B cell (primary cell): ENCODE measurements at regions not wholly inside any gene's neighbourhood (a gene's known extent, or its start where the extent isn't known, plus 50 kb on each side); places are given as distances from the start of the nearest gene placed in this dataset.

ENCODE experiments used
- ATAC-seq: fragments of 200-7000 bp; cut with Tn5 transposase; one replicate; pipeline ENCODE4 v1.10.0; 2021; ENCODE audit warnings: low read depth, mild to moderate bottlenecking, moderate number of reproducible peaks, moderate library complexity
- CTCF ChIA-PET: fragments of 350-600 bp; sonication (Branson Sonifier 250); formaldehyde crosslinking; loops from one replicate; lab custom pipeline; 2021; ENCODE audit warnings: antibody characterized with exemption, inconsistent platforms; lab: Charles Lee
- POLR2A ChIA-PET: fragments of 350-600 bp; sonication (Branson Sonifier 250); formaldehyde crosslinking; loops from one replicate; lab custom pipeline; 2021; ENCODE audit warnings: antibody characterized with exemption; lab: Charles Lee
- DNase-seq: peaks from one replicate; pipeline ENCODE4 v3.0.0; 2013
- H2AFZ ChIP-seq: 2 replicates; pipeline ENCODE4 v1.6.1; 2012; ENCODE audit warnings: mild to moderate bottlenecking, low read depth, low read length; ENCODE audit not compliant: insufficient read depth, poor library complexity, severe bottlenecking
- H3K27ac ChIP-seq, 2 donors: 1 replicate in 1 of 2; 2 replicates in 1 of 2; pipeline ENCODE4 v1.5.1; 2012 to 2013; ENCODE audit warnings: low read length in 2 of 2, mild to moderate bottlenecking in 2 of 2, moderate library complexity in 1 of 2
- H3K27me3 ChIP-seq, 4 experiments: fragments of 200-600 bp in 1 of 4; sonication (generic) in 1 of 4; replicated peaks in 1 of 4; 1 replicate in 2 of 4; 2 replicates in 2 of 4; pipeline versions ENCODE4 v1.6.1 to v1.7.0; 2013 to 2016; ENCODE audit warnings: low read length in 3 of 4, mild to moderate bottlenecking in 2 of 4, mixed read lengths in 1 of 4, moderate library complexity in 1 of 4; ENCODE audit not compliant: insufficient read depth in 4 of 4, control insufficient read depth in 3 of 4; ENCODE audit errors: control extremely low read depth in 1 of 4
- H3K36me3 ChIP-seq, 2 experiments: replicated peaks in 1 of 2; 1 replicate in 1 of 2; 2 replicates in 1 of 2; pipeline versions ENCODE4 v1.6.1 to v1.7.1; 2013; ENCODE audit warnings: low read length in 1 of 2; ENCODE audit not compliant: insufficient read depth in 2 of 2, control insufficient read depth in 1 of 2; ENCODE audit errors: control extremely low read depth in 1 of 2, extremely low read depth in 1 of 2
- H3K4me1 ChIP-seq, 2 donors: fragments of 200-600 bp in 1 of 2; sonication (generic) in 1 of 2; 1 replicate in 1 of 2; 2 replicates in 1 of 2; pipeline versions ENCODE4 v1.5.1 to v1.6.1; 2013 to 2017; ENCODE audit warnings: low read length in 2 of 2; ENCODE audit not compliant: control insufficient read depth in 2 of 2, insufficient read depth in 2 of 2
- H3K4me2 ChIP-seq: replicated peaks from 2 replicates; pipeline ENCODE3; 2012; ENCODE audit warnings: mild to moderate bottlenecking, low read depth, low read length; ENCODE audit not compliant: poor library complexity, severe bottlenecking
- H3K4me3 ChIP-seq, 5 experiments: fragments of 200-600 bp in 1 of 5; sonication (generic) in 1 of 5; 1 replicate in 3 of 5; 2 replicates in 2 of 5; pipeline versions ENCODE4 v1.5.1 to v1.7.0; 2011 to 2016; ENCODE audit warnings: low read length in 4 of 5, mild to moderate bottlenecking in 4 of 5, low read depth in 2 of 5, control low read depth in 1 of 5, moderate library complexity in 1 of 5; ENCODE audit not compliant: insufficient read depth in 1 of 5; ENCODE audit errors: control extremely low read depth in 1 of 5, extremely low read depth in 1 of 5
- H3K79me2 ChIP-seq: fragments of 200-600 bp; sonication (generic); one replicate; pipeline ENCODE4 v1.6.0; 2016; ENCODE audit warnings: low read length; ENCODE audit not compliant: control insufficient read depth, insufficient read depth
- H3K9ac ChIP-seq: fragments of 200-600 bp; sonication (generic); 2 replicates; pipeline ENCODE4 v1.6.1; 2017; ENCODE audit warnings: mild to moderate bottlenecking, low read length, moderate library complexity
- H3K9me3 ChIP-seq, 3 donors: one replicate each; pipeline versions ENCODE4 v1.6.1 to v1.7.1; 2013; ENCODE audit warnings: low read length in 2 of 3; ENCODE audit not compliant: control insufficient read depth in 2 of 3, insufficient read depth in 1 of 3; ENCODE audit errors: control extremely low read depth in 1 of 3
- H4K20me1 ChIP-seq: 2 replicates; pipeline ENCODE4 v1.6.0; 2012; ENCODE audit warnings: mild to moderate bottlenecking, low read length; ENCODE audit not compliant: insufficient read depth, control insufficient read depth, poor library complexity, severe bottlenecking
- H3K27ac Mint-ChIP-seq: one replicate; pipeline ENCODE4 v1.8.0; 2021; ENCODE audit warnings: mixed read lengths
- H3K27me3 Mint-ChIP-seq: one replicate; pipeline ENCODE4 v1.8.0; 2021; ENCODE audit warnings: mixed read lengths
- H3K4me1 Mint-ChIP-seq: one replicate; pipeline ENCODE4 v1.8.0; 2021; ENCODE audit warnings: mixed read lengths
- H3K4me3 Mint-ChIP-seq: one replicate; pipeline ENCODE4 v1.8.0; 2021; ENCODE audit warnings: mixed read lengths
- H3K9me3 Mint-ChIP-seq: one replicate; pipeline ENCODE4 v1.8.0; 2022; ENCODE audit warnings: mixed read lengths; ENCODE audit not compliant: insufficient read depth
- EZH2 ChIP-seq: IDR thresholded peaks from 2 replicates; pipeline ENCODE4 v1.6.1; 2012; ENCODE audit warnings: borderline replicate concordance, low read depth, mild to moderate bottlenecking, moderate library complexity, low read length; ENCODE audit not compliant: insufficient read depth, poor library complexity, severe bottlenecking
- WGBS: methylation state at CpG from one replicate; pipeline ENCODE4 v1.1.5; 2013; ENCODE audit warnings: missing lambda C conversion rate; ENCODE audit not compliant: insufficient coverage; 5-methylcytosine and 5-hydroxymethylcytosine counted together
- intact Hi-C: fragments of 100-400 bp; cut with micrococcal nuclease; formaldehyde crosslinking; loops from one replicate; pipeline ENCODE4 v1.10.0; 2022
- TF ChIP-seq, protein P1 (sequence below): fragments of 200-600 bp; IDR thresholded peaks from one replicate; pipeline ENCODE4 v1.8.0; 2022; ENCODE audit warnings: antibody characterized with exemption, mild to moderate bottlenecking

- Histone ChIP-seq H2AFZ (no peak overlapping the region), H3K9me3 (no peaks in the 10 kb centered on the region), H4K20me1 (no peaks in the 10 kb centered on the region), H3K27ac (no peak overlapping the region), H3K4me2 (no peak overlapping the region), H3K4me3 (no peak overlapping the region), H3K36me3 (no peaks in the 10 kb centered on the region), H3K27me3 (no peaks in the 10 kb centered on the region), H3K9ac (no peak overlapping the region), H3K4me1 (no peaks in the 10 kb centered on the region), H3K79me2 (no peaks in the 10 kb centered on the region)
- TF ChIP-seq, protein P1, sequence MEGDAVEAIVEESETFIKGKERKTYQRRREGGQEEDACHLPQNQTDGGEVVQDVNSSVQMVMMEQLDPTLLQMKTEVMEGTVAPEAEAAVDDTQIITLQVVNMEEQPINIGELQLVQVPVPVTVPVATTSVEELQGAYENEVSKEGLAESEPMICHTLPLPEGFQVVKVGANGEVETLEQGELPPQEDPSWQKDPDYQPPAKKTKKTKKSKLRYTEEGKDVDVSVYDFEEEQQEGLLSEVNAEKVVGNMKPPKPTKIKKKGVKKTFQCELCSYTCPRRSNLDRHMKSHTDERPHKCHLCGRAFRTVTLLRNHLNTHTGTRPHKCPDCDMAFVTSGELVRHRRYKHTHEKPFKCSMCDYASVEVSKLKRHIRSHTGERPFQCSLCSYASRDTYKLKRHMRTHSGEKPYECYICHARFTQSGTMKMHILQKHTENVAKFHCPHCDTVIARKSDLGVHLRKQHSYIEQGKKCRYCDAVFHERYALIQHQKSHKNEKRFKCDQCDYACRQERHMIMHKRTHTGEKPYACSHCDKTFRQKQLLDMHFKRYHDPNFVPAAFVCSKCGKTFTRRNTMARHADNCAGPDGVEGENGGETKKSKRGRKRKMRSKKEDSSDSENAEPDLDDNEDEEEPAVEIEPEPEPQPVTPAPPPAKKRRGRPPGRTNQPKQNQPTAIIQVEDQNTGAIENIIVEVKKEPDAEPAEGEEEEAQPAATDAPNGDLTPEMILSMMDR: no peak
- no peak for TF ChIP-seq EZH2
- Mint-ChIP-seq H3K9me3 (no peaks in the 10 kb centered on the region), H3K27ac (no peak overlapping the region), H3K27me3 (no peaks in the 10 kb centered on the region), H3K4me3 (no peak overlapping the region), H3K4me1 (no peaks in the 10 kb centered on the region)
- ATAC-seq (no peak), DNase-seq (no peak)
- POLR2A ChIA-PET: no interaction called here
- intact Hi-C loops: no loop called here
- CTCF ChIA-PET: no interaction called here
- no CpG with 5 or more reads among the region's 3 CpGs for WGBS
These were observed 312.1 kb downstream of the SEC23A start for GRCh38 chr14:38790916-38791315.

DNA sequence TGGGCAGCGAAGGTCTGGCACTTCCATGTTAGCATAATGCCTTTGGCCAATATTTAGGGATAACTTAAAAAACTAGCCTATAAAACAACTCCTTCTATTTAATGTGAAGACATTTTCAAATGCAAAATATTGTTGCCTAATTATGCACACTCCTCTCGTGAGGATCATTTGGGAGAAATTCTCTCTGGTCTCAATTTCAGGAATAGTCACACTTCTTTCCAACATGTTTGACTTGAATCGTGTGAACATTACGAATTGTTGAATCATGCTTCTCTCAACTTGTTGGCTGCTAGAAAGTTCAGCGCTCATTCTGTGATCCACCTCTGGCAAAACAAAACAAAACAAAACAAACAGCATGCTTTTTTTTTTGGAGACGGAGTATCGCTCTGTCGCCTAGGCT lies 313.2 kb downstream of the SEC23A start:
- Histone ChIP-seq H4K20me1 (no peaks in the 10 kb centered on the region), H3K9me3 (no peaks in the 10 kb centered on the region), H2AFZ (no peak overlapping the region), H3K27ac (no peak overlapping the region), H3K4me1 (no peaks in the 10 kb centered on the region), H3K36me3 (no peaks in the 10 kb centered on the region), H3K27me3 (no peaks in the 10 kb centered on the region), H3K79me2 (no peaks in the 10 kb centered on the region), H3K9ac (no peak overlapping the region), H3K4me2 (no peak overlapping the region), H3K4me3 (no peak overlapping the region)
- ChIA-PET POLR2A (no interaction called here), CTCF (no interaction called here)
- no peak for ATAC-seq
- Mint-ChIP-seq H3K4me1 (no peaks in the 10 kb centered on the region), H3K9me3 (no peaks in the 10 kb centered on the region), H3K27ac (no peak overlapping the region), H3K27me3 (no peaks in the 10 kb centered on the region), H3K4me3 (no peak overlapping the region)
- intact Hi-C loops: no loop called here
- no peak for TF ChIP-seq EZH2
- TF ChIP-seq, protein P1: no peak
- 94% methylated on average over 4 of the region's 8 CpGs for WGBS
- no peak for DNase-seq
